Neuronal stem cell (in vitro differentiated cells): ENCODE measurements at regions not wholly inside any gene's neighbourhood (a gene's known extent, or its start where the extent isn't known, plus 50 kb on each side); places are given as distances from the start of the nearest gene placed in this dataset.

Source experiments
- DNase-seq: peaks from one replicate; pipeline ENCODE4 v3.0.0-alpha.2; 2013; ENCODE audit warnings: low spot score
- H2AFZ ChIP-seq: one replicate; pipeline ENCODE4 v1.6.1; 2013; ENCODE audit warnings: mild to moderate bottlenecking, low read length, inconsistent platforms
- H2AK5ac ChIP-seq: 2 replicates; pipeline ENCODE4 v1.6.1; 2013; ENCODE audit warnings: low read depth, mild to moderate bottlenecking, inconsistent platforms, low read length, moderate library complexity, mixed read lengths
- H2BK120ac ChIP-seq: 2 replicates; pipeline ENCODE4 v1.6.1; 2013; ENCODE audit warnings: low read depth, mild to moderate bottlenecking, inconsistent platforms, low read length, moderate library complexity, mixed read lengths
- H2BK12ac ChIP-seq: one replicate; pipeline ENCODE4 v1.6.1; 2013; ENCODE audit warnings: low read length, inconsistent platforms
- H2BK15ac ChIP-seq: 2 replicates; pipeline ENCODE4 v1.6.1; 2013; ENCODE audit warnings: mild to moderate bottlenecking, low read length, inconsistent platforms, mixed read lengths
- H2BK5ac ChIP-seq: one replicate; pipeline ENCODE4 v1.6.1; 2013; ENCODE audit warnings: inconsistent platforms, mild to moderate bottlenecking, low read length, moderate library complexity
- H3K14ac ChIP-seq: one replicate; pipeline ENCODE4 v1.6.1; 2013; ENCODE audit warnings: low read length, inconsistent platforms
- H3K18ac ChIP-seq: 2 replicates; pipeline ENCODE4 v1.6.1; 2013; ENCODE audit warnings: low read length, inconsistent platforms
- H3K23ac ChIP-seq: 2 replicates; pipeline ENCODE4 v1.6.1; 2013; ENCODE audit warnings: low read depth, mild to moderate bottlenecking, mixed read lengths, low read length, inconsistent platforms; ENCODE audit not compliant: poor library complexity
- H3K27ac ChIP-seq: replicated peaks from 3 replicates; pipeline ENCODE4 v1.5.1; 2013; ENCODE audit warnings: low read length, inconsistent platforms
- H3K27me3 ChIP-seq, 3 experiments: 2 replicates each; pipeline ENCODE4 v1.6.1; 2013; ENCODE audit warnings: low read length in 3 of 3, mild to moderate bottlenecking in 2 of 3, inconsistent platforms in 1 of 3, low read depth in 1 of 3, mixed read lengths in 1 of 3, moderate library complexity in 1 of 3; ENCODE audit not compliant: control insufficient read depth in 3 of 3, insufficient read depth in 3 of 3
- H3K36me3 ChIP-seq, 2 donors: replicated peaks in 1 of 2; 2 replicates each; pipeline ENCODE4 v1.6.1; 2013; ENCODE audit warnings: low read length in 2 of 2; ENCODE audit not compliant: control insufficient read depth in 2 of 2, insufficient read depth in 2 of 2
- H3K4ac ChIP-seq: 2 replicates; pipeline ENCODE4 v1.6.1; 2013; ENCODE audit warnings: inconsistent platforms, mild to moderate bottlenecking, low read length, moderate library complexity
- H3K4me1 ChIP-seq, 2 donors: 1 replicate in 1 of 2; 2 replicates in 1 of 2; pipeline ENCODE4 v1.6.1; 2013; ENCODE audit warnings: low read length in 2 of 2, low read depth in 1 of 2; ENCODE audit not compliant: control insufficient read depth in 2 of 2, insufficient read depth in 1 of 2
- H3K4me2 ChIP-seq: one replicate; pipeline ENCODE4 v1.6.1; 2013; ENCODE audit warnings: mild to moderate bottlenecking, low read length, inconsistent platforms; ENCODE audit not compliant: insufficient read depth, poor library complexity, severe bottlenecking
- H3K4me3 ChIP-seq, 2 donors: 2 replicates each; pipeline ENCODE4 v1.5.1; 2013; ENCODE audit warnings: low read length in 2 of 2, mild to moderate bottlenecking in 2 of 2, inconsistent platforms in 1 of 2, moderate library complexity in 1 of 2
- H3K79me1 ChIP-seq: one replicate; pipeline ENCODE4 v1.6.1; 2013; ENCODE audit warnings: low read depth, mild to moderate bottlenecking, inconsistent platforms, low read length, moderate library complexity
- H3K9ac ChIP-seq: one replicate; pipeline ENCODE4 v1.6.1; 2013; ENCODE audit warnings: mild to moderate bottlenecking, low read depth, low read length, inconsistent platforms; ENCODE audit not compliant: poor library complexity
- H3K9me3 ChIP-seq, 2 donors: replicated peaks in 1 of 2; 2 replicates each; pipeline versions ENCODE3 to v1.6.1; 2013; ENCODE audit warnings: low read length in 2 of 2, mild to moderate bottlenecking in 2 of 2, inconsistent platforms in 1 of 2, low read depth in 1 of 2, mixed read lengths in 1 of 2, moderate library complexity in 1 of 2; ENCODE audit not compliant: control insufficient read depth in 2 of 2, insufficient read depth in 1 of 2
- H4K8ac ChIP-seq: one replicate; pipeline ENCODE4 v1.6.1; 2013; ENCODE audit warnings: low read depth, mild to moderate bottlenecking, inconsistent platforms, low read length, moderate library complexity
- H4K91ac ChIP-seq: one replicate; pipeline ENCODE4 v1.6.1; 2013; ENCODE audit warnings: low read length, low read depth, mild to moderate bottlenecking, inconsistent platforms; ENCODE audit not compliant: poor library complexity
- WGBS, 2 donors: extraction: QIAGEN DNeasy Blood & Tissue Kit; methylation state at CpG; one replicate each; pipeline ENCODE4 v1.1.7; 2013; ENCODE audit warnings: missing lambda C conversion rate in 2 of 2, mixed read lengths in 1 of 2; ENCODE audit not compliant: insufficient read length in 2 of 2, insufficient replicate concordance in 1 of 2; ENCODE audit errors: extremely low coverage in 2 of 2; 5-methylcytosine and 5-hydroxymethylcytosine counted together

GRCh38 chr3:145721815-145722214, 439.2 kb downstream of the PLOD2 start:
- Histone ChIP-seq H2AFZ (peak overlapping the region; percentile 37), H2BK120ac (no peak overlapping the region), H3K4me2 (no peak overlapping the region), H4K91ac (no peak overlapping the region), H2BK12ac (no peak overlapping the region), H2BK15ac (no peak overlapping the region), H4K8ac (no peak overlapping the region), H3K14ac (no peak overlapping the region), H3K9me3 (no peaks in the 10 kb centered on the region), H3K27ac (no peak overlapping the region), H3K4me1 (peaks cover 0 to 8% of the 10 kb centered on the region in 2 donors), H3K4me3 (no peak overlapping the region), H2BK5ac (no peak overlapping the region), H3K79me1 (no peaks in the 10 kb centered on the region), H3K27me3 (no peaks in the 10 kb centered on the region), H2AK5ac (no peak overlapping the region), H3K4ac (no peak overlapping the region), H3K18ac (no peak overlapping the region), H3K23ac (no peak overlapping the region), H3K9ac (no peak overlapping the region), H3K36me3 (no peaks in the 10 kb centered on the region)
- no peak for DNase-seq
- WGBS, 2 donors, result no CpG with 5 or more reads among the region's 1 CpG

DNA sequence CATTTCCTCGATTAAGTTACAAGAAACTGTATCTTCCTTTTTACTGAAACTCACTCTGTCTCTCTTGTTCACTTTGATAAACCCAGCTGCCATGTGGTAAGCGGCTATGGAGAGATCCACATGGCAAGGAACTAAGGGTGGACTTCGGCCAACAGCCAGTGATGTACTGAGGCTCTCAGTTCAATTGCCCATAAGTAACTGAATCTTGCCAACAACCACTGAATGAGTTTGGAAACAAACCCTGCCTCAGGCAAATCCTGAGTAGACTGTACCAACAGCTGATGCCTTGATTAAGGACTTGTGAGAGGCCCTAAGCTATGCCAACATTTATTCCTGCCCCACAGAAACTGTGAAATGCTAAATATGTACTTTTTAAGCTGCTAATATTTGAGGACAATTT, 433.5 kb downstream of the PLOD2 start:
- no peaks in the 10 kb centered on the region for H3K9me3 ChIP-seq
- H3K79me1 ChIP-seq, result no peaks in the 10 kb centered on the region
- no peak overlapping the region for H4K8ac ChIP-seq
- H3K36me3 ChIP-seq, result no peaks in the 10 kb centered on the region
- H3K27ac ChIP-seq, result no peak overlapping the region
- no peak overlapping the region for H3K4me2 ChIP-seq
- H2AFZ ChIP-seq, result no peak overlapping the region
- no peak overlapping the region for H2AK5ac ChIP-seq
- no peak overlapping the region for H2BK5ac ChIP-seq
- no peak overlapping the region for H3K18ac ChIP-seq
- no peaks in the 10 kb centered on the region for H3K27me3 ChIP-seq
- H2BK120ac ChIP-seq, result no peak overlapping the region
- no CpG with 5 or more reads among the region's 3 CpGs for WGBS, 2 donors
- H2BK15ac ChIP-seq, result no peak overlapping the region
- H3K4me3 ChIP-seq, result no peak overlapping the region
- no peak overlapping the region for H3K4ac ChIP-seq
- DNase-seq, result no peak
- no peak overlapping the region for H3K9ac ChIP-seq
- H4K91ac ChIP-seq, result no peak overlapping the region
- no peak overlapping the region for H2BK12ac ChIP-seq
- no peak overlapping the region for H3K14ac ChIP-seq
- H3K23ac ChIP-seq, result no peak overlapping the region
- H3K4me1 ChIP-seq, result no peaks in the 10 kb centered on the region

DNA sequence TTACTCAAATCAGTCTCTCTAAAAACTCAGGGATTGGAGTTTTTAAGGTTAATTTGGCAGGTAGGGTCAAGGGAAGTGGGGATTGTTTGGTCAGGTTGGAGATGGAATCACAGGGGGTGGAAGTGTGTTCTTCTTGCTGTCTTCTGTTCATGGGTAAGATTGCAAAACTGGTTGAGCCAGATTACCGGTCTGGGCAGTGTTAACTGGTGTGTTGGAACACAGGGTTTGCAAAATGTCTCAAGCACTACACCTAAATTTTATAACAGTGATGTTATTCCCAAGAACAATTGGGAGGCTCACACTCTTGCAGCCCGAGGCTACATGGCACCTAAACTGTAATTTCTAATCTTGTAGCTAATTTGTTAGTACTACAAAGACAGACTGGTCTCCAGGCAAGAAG, 425.4 kb downstream of the PLOD2 start:
- H2AFZ ChIP-seq, result no peak overlapping the region
- H3K4ac ChIP-seq, result no peak overlapping the region
- DNase-seq, result no peak
- no peak overlapping the region for H2AK5ac ChIP-seq
- no peak overlapping the region for H3K18ac ChIP-seq
- H2BK15ac ChIP-seq, result no peak overlapping the region
- no peaks in the 10 kb centered on the region for H3K4me1 ChIP-seq
- no peak overlapping the region for H3K4me2 ChIP-seq
- no peak overlapping the region for H2BK120ac ChIP-seq
- WGBS, 2 donors, result no CpG with 5 or more reads among the region's 2 CpGs
- H3K4me3 ChIP-seq, result no peak overlapping the region
- no peak overlapping the region for H2BK12ac ChIP-seq
- no peak overlapping the region for H3K9ac ChIP-seq
- no peak overlapping the region for H3K23ac ChIP-seq
- H3K9me3 ChIP-seq, result peaks cover 3 to 5% of the 10 kb centered on the region in 2 donors
- H4K91ac ChIP-seq, result no peak overlapping the region
- no peaks in the 10 kb centered on the region for H3K79me1 ChIP-seq
- H3K27me3 ChIP-seq, result no peaks in the 10 kb centered on the region
- no peaks in the 10 kb centered on the region for H3K36me3 ChIP-seq
- no peak overlapping the region for H3K27ac ChIP-seq
- no peak overlapping the region for H3K14ac ChIP-seq
- no peak overlapping the region for H2BK5ac ChIP-seq
- no peak overlapping the region for H4K8ac ChIP-seq

DNA sequence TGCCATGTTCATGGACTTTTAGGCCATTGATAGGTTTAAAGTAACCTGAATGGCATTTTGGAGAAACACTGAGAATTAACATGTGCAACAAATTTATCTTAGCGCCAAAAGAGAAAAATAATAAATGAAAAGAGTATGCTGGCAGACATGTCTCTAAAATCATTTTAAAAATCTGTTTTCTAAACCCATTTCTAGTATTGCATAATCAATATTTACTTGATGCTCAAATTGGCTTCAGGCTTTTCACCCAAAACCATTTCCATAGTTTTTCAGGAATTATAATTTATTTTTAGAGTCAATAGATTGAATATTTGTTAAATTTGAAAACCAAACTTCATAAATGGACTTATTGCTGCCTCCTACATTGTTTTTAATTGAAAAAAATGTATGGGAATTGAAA, 423.0 kb downstream of the PLOD2 start:
- Histone ChIP-seq H3K4me3 (no peak overlapping the region), H3K36me3 (no peaks in the 10 kb centered on the region), H2BK12ac (no peak overlapping the region), H3K4ac (no peak overlapping the region), H2AK5ac (no peak overlapping the region), H3K79me1 (no peaks in the 10 kb centered on the region), H3K18ac (no peak overlapping the region), H3K23ac (no peak overlapping the region), H3K9ac (no peak overlapping the region), H3K9me3 (peaks cover 3 to 5% of the 10 kb centered on the region in 2 donors), H2BK5ac (no peak overlapping the region), H2AFZ (no peak overlapping the region), H3K14ac (no peak overlapping the region), H3K4me2 (no peak overlapping the region), H2BK15ac (no peak overlapping the region), H4K8ac (no peak overlapping the region), H3K4me1 (no peaks in the 10 kb centered on the region), H2BK120ac (no peak overlapping the region), H3K27me3 (no peaks in the 10 kb centered on the region), H3K27ac (no peak overlapping the region), H4K91ac (no peak overlapping the region)
- no CpG with 5 or more reads among the region's 1 CpG for WGBS, 2 donors
- no peak for DNase-seq
